Adipocyte (in vitro differentiated cells): ENCODE measurements at regions not wholly inside any gene's neighbourhood (a gene's known extent, or its start where the extent isn't known, plus 50 kb on each side); places are given as distances from the start of the nearest gene placed in this dataset.

Experiments used
- DNase-seq: peaks from one replicate; pipeline ENCODE4 v3.0.0-alpha.2; 2015; ENCODE audit warnings: low read depth
- H3K27me3 ChIP-seq: replicated peaks from 2 replicates; pipeline ENCODE4 v1.7.0; 2013; ENCODE audit warnings: mild to moderate bottlenecking, low read length, moderate library complexity; ENCODE audit not compliant: control insufficient read depth, insufficient read depth
- H3K36me3 ChIP-seq: 2 replicates; pipeline ENCODE4 v1.7.0; 2013; ENCODE audit warnings: low read length, mild to moderate bottlenecking, moderate library complexity; ENCODE audit not compliant: control insufficient read depth, insufficient read depth, severe bottlenecking
- H3K4me1 ChIP-seq: 2 replicates; pipeline ENCODE4 v1.7.0; 2013; ENCODE audit warnings: mild to moderate bottlenecking, low read length, moderate library complexity; ENCODE audit not compliant: control insufficient read depth, insufficient read depth
- H3K4me3 ChIP-seq: 2 replicates; pipeline ENCODE4 v1.7.0; 2013; ENCODE audit warnings: mild to moderate bottlenecking, low read length, moderate library complexity
- H3K9ac ChIP-seq: 2 replicates; pipeline ENCODE4 v1.7.0; 2013; ENCODE audit warnings: mild to moderate bottlenecking, low read length, moderate library complexity
- H3K9me3 ChIP-seq: 2 replicates; pipeline ENCODE4 v1.7.0; 2013; ENCODE audit warnings: mild to moderate bottlenecking, low read length, moderate library complexity; ENCODE audit not compliant: control insufficient read depth

DNA sequence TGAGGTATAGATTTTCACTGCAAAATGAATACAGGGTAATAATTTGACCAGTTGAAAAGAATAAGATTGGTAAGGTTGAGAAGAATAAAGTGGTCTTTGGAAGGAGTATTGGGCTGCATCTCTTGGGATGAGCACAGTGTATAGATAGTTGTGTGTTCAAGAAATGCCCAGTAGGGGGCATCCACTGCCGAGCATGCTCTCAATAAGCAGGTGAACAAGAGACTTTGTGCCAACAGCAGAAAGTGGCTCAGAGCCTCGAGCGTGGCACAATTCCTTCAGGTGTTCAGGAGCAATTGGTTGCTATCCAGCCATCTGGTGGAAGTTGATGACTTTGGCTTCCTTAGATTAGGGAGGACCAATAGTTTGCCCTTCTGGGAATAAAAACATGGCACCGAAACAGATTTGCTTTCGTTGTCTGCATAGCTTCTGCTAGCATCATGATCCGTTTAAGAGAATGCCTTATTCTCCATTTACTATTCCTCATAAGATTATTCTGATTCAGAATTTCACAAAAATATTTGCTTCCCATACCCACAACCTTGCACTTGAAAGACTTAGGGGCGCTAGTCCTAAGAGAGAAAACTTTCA lies 258.1 kb upstream of the NEIL3 start:
- Histone ChIP-seq H3K9ac (no peak overlapping the region), H3K9me3 (no peaks in the 10 kb centered on the region), H3K4me3 (no peak overlapping the region), H3K36me3 (no peaks in the 10 kb centered on the region), H3K4me1 (peaks cover 4% of the 10 kb centered on the region), H3K27me3 (no peaks in the 10 kb centered on the region)
- peak; percentile 19 for DNase-seq

DNA sequence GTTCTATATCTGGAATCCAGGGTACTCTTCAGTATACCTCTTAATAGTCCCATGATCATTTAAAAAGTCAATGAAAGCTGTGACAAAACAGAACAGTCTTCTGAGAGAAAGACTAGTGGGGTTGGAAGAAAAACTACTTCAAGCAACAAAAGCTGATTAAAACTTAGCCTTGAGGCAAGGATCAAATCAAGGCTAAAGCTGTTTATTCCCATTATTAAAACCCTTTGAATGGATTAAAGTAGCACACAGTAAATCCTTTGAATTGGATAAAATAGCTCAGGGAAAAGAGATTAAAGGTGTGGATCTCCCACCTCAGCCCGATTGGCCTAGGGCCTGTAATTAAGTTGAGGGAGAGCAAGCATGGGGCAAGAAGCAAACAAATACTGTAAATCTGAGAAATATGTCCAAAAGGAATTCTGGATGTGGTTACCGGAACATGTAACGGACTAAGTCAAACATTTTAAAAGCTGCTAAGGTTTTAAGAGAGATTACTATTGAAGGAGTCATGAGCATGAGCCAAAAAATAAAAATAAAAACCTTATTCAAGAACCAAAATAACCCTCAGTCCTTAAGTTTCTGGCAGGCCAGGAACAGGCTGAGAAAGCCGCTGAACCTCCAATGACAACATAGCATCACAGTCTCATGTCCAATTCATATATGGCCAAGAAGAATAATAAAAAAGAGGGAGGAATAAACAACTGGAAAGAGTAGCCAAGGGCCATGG lies 257.3 kb upstream of the NEIL3 start:
- Histone ChIP-seq H3K9me3 (no peaks in the 10 kb centered on the region), H3K4me3 (no peak overlapping the region), H3K36me3 (no peaks in the 10 kb centered on the region), H3K9ac (no peak overlapping the region), H3K4me1 (peaks cover 4% of the 10 kb centered on the region), H3K27me3 (no peaks in the 10 kb centered on the region)
- no peak for DNase-seq

DNA sequence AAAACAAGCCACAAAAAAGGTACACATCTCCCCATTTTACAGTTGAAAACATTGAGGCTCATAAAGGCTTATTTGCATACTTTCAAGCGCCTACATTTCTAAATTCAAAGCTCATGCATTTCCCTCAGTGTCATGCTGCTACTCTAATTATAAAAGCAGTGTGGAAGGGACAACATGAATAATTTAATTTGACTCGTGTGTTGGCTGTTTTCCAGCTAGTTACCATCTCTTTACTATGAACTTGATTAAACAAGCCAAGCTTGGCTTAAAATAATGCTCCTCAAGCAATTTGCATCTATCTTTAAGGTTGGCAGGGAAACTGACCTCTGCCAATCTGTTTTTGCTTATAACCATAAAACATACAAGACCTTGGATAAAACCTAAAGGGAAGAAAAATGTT lies 252.5 kb upstream of the NEIL3 start:
- Histone ChIP-seq H3K9ac (no peak overlapping the region), H3K36me3 (no peaks in the 10 kb centered on the region), H3K9me3 (peaks cover 4% of the 10 kb centered on the region), H3K4me3 (no peak overlapping the region), H3K27me3 (no peaks in the 10 kb centered on the region), H3K4me1 (no peaks in the 10 kb centered on the region)
- DNase-seq = no peak

- Histone ChIP-seq H3K9ac (no peak overlapping the region), H3K4me3 (no peak overlapping the region), H3K4me1 (no peaks in the 10 kb centered on the region), H3K9me3 (no peaks in the 10 kb centered on the region), H3K27me3 (no peaks in the 10 kb centered on the region), H3K36me3 (no peaks in the 10 kb centered on the region)
- DNase-seq = no peak
These were observed 245.6 kb upstream of the NEIL3 start for GRCh38 chr4:177064116-177064515.

DNA sequence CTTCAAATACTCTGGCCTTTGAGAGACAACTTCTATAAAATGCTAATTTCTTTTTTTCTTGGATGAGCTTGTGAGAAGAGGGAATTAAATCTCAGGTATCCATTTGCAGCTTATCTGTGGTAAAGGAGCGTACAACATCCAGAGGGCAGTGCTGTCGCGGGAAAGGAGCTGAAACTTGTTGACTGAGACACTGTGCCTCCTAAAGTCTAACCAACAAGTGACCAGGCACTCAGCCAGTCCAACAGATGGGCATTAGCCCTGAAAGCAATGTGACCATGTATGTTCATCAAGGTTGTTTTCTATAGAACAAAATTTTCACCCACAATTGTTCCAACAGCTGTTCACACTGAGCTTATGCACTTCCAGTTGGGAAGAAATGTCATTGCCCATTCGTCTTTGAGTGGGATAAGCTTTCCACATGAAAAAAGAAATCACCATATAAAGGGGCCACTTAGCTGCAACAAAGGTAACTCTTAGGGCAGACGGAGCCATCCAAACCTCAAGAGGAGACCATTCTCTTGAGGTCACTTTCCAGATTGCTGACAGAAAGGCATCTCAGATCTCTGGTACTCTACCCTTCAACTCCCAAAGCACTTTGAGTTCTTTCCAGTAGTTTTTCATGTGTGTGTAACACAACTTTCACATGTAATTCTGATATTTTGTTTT lies 244.8 kb upstream of the NEIL3 start:
- H3K9ac ChIP-seq = no peak overlapping the region
- no peak for DNase-seq

GRCh38 chr4:177066746-177067145 lies 242.9 kb upstream of the NEIL3 start:
- Histone ChIP-seq H3K4me3 (no peak overlapping the region), H3K9me3 (no peaks in the 10 kb centered on the region), H3K4me1 (peaks cover 3% of the 10 kb centered on the region), H3K36me3 (no peaks in the 10 kb centered on the region), H3K27me3 (no peaks in the 10 kb centered on the region), H3K9ac (no peak overlapping the region)
- DNase-seq = no peak

More for the DNA sequence above, 244.8 kb upstream of the NEIL3 start:
- Histone ChIP-seq H3K9me3 (no peaks in the 10 kb centered on the region), H3K4me3 (no peak overlapping the region), H3K27me3 (no peaks in the 10 kb centered on the region), H3K4me1 (no peaks in the 10 kb centered on the region), H3K36me3 (no peaks in the 10 kb centered on the region)

DNA sequence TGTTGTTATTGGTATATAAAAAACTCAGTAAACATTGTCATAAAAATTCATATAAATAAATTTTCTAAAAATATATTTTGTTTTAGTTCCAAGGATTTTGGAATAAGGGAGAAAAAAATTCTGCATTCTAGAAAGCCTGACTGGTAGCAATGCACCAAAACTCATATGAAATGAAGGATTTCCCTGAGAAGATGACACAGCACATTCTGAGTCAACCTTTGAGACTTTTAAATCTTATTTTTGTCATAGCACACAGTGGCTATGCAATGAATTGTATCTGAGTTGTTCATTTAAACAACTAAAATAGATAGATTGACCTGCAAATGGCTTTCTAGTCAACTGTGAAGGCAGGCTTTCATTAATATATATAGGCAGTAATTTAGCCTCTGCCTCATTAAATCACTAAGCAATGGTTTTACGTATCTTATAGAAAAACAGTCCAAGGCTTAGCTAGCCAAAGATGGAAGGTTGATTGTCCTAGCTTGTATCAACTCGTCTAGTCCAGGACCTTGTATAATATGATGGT lies 239.1 kb upstream of the NEIL3 start:
- Histone ChIP-seq H3K9ac (no peak overlapping the region), H3K9me3 (no peaks in the 10 kb centered on the region), H3K4me1 (peaks cover 3% of the 10 kb centered on the region), H3K27me3 (no peaks in the 10 kb centered on the region), H3K36me3 (no peaks in the 10 kb centered on the region), H3K4me3 (no peak overlapping the region)
- peak; percentile 12 for DNase-seq

DNA sequence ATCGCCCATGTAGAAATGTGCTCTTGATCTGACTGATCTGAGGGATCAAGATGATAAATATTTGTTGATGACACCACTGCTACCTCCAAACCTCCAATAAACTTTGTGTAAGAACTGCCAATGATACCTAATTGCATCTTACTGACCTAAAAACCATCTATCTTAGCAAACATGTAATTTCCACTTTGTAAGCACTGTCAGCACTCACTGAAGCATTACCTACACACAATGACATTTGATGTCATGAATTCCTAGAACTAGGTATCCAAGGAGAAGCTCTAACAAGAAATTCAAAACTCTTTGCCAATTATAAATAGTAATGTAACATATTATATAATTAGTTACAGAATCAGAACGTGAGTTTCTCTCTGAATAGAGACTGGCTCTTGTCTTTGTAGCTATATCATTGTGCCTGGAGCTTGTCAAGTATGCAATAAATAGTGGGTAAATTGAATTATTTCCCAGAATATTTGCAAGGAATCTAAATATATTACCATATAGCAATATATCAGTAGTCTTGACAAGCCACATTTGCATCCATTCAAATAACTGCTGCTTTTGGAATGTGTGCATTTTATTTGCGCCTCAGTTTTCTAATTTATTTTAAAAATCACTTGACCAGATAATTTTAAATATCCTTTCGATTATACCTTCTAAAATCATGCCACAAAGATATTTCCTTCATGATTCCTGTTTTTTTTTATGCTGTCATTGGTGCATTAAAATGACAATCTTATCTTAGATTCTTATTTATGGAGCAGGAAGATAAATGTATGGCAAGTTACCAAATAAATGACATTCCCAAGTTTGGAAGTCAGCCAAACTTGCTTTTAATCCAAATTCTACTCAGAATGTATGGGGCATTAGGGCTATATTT lies 232.3 kb upstream of the NEIL3 start:
- H3K9me3 ChIP-seq = no peaks in the 10 kb centered on the region
- no peaks in the 10 kb centered on the region for H3K4me1 ChIP-seq
- no peak overlapping the region for H3K4me3 ChIP-seq
- H3K36me3 ChIP-seq = no peaks in the 10 kb centered on the region
- DNase-seq = no peak
- H3K9ac ChIP-seq = no peak overlapping the region
- H3K27me3 ChIP-seq = no peaks in the 10 kb centered on the region

GRCh38 chr4:177079327-177079726 lies 230.3 kb upstream of the NEIL3 start:
- no peak overlapping the region for H3K4me3 ChIP-seq
- no peak overlapping the region for H3K9ac ChIP-seq
- no peak for DNase-seq
- H3K9me3 ChIP-seq = no peaks in the 10 kb centered on the region
- no peaks in the 10 kb centered on the region for H3K4me1 ChIP-seq
- H3K27me3 ChIP-seq = no peaks in the 10 kb centered on the region
- no peaks in the 10 kb centered on the region for H3K36me3 ChIP-seq

DNA sequence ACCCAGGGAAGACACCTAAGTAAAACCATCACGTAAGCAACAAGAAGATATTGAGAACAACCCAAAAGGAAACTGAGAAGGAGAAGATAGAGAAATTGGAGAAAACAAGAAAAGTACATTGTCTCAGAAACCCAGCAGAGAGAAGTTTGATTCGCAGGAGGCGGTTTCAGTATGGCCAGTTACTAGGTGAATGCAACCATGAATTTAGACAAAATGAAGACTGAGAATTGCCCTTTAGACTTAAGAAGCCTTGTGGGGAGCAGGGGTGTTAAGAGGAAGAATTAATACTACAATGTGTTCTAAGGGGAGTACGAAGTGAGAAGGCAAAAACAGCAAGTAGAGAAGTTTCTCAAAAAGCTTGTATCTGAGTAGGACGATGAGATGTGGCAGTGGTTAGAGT lies 229.3 kb upstream of the NEIL3 start:
- DNase-seq = no peak
- peaks cover 4% of the 10 kb centered on the region for H3K9me3 ChIP-seq
- no peak overlapping the region for H3K4me3 ChIP-seq
- H3K36me3 ChIP-seq = no peaks in the 10 kb centered on the region
- H3K27me3 ChIP-seq = no peaks in the 10 kb centered on the region
- H3K4me1 ChIP-seq = no peaks in the 10 kb centered on the region
- H3K9ac ChIP-seq = no peak overlapping the region

DNA sequence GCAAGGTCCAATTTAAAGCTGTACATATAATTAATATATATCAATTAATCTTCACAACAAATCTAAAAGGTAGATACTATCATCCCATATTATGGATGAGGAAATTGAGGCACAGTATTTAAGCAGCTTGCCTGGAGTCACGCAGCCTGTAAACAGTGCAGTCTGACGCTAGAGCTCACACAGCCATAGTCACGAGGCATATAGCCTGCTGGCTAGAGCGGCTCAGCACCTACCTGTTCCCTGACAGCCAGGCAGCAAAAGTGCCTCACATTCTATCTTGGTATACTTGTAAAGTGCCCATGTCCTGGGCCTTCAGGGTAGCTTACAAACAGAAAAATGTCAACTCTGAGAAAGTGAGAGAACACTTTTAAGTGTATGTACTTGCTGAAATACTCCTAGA lies 222.6 kb upstream of the NEIL3 start:
- H3K36me3 ChIP-seq = no peaks in the 10 kb centered on the region
- H3K9ac ChIP-seq = no peak overlapping the region
- H3K9me3 ChIP-seq = peaks cover 4% of the 10 kb centered on the region
- H3K27me3 ChIP-seq = no peaks in the 10 kb centered on the region
- H3K4me1 ChIP-seq = no peaks in the 10 kb centered on the region
- no peak overlapping the region for H3K4me3 ChIP-seq
- no peak for DNase-seq
